NCI-H82 treated with DMSO at 0.1 percent for 48 hours (cell line): ENCODE measurements at regions not wholly inside any gene's neighbourhood (a gene's known extent, or its start where the extent isn't known, plus 50 kb on each side); places are given as distances from the start of the nearest gene placed in this dataset.

Experiments
- DNase-seq: peaks from one replicate; lab custom pipeline; 2025; ENCODE audit not compliant: unreplicated experiment; lab: John Stamatoyannopoulos, UW

GRCh38 chr1:115204513-115204912, 115.2 kb upstream of the TSPAN2 start:
- DNase-seq = no peak

GRCh38 chr1:115203287-115203686, 114.0 kb upstream of the TSPAN2 start:
- DNase-seq = no peak

GRCh38 chr1:115201598-115201997, 112.3 kb upstream of the TSPAN2 start:
- DNase-seq = no peak

- no peak for DNase-seq
Measured at GRCh38 chr1:115199416-115200132, 110.3 kb upstream of the TSPAN2 start.

- no peak for DNase-seq
Measured at GRCh38 chr1:115198938-115199337, 109.6 kb upstream of the TSPAN2 start.

GRCh38 chr1:115196296-115196695, 107.0 kb upstream of the TSPAN2 start:
- DNase-seq = no peak

- DNase-seq = no peak
Measured at GRCh38 chr1:115194506-115194905, 105.2 kb upstream of the TSPAN2 start.

GRCh38 chr1:115193046-115193828, 103.9 kb upstream of the TSPAN2 start:
- DNase-seq = peak; percentile 75

- DNase-seq = no peak
Measured at GRCh38 chr1:115192200-115192767, 103.0 kb upstream of the TSPAN2 start.

GRCh38 chr1:115191691-115192090, 102.4 kb upstream of the TSPAN2 start:
- DNase-seq = no peak

GRCh38 chr1:115190540-115191170, 101.4 kb upstream of the TSPAN2 start:
- DNase-seq = no peak

- DNase-seq = no peak
Measured at GRCh38 chr1:115189814-115190539, 100.7 kb upstream of the TSPAN2 start.

GRCh38 chr1:115188680-115189395, 99.5 kb upstream of the TSPAN2 start:
- DNase-seq = no peak

- no peak for DNase-seq
Measured at GRCh38 chr1:115186711-115187265, 97.5 kb upstream of the TSPAN2 start.

- no peak for DNase-seq
Measured at GRCh38 chr1:115185336-115185735, 96.0 kb upstream of the TSPAN2 start.

GRCh38 chr1:115184951-115185331, 95.6 kb upstream of the TSPAN2 start:
- DNase-seq = no peak

GRCh38 chr1:115184260-115184950, 95.1 kb upstream of the TSPAN2 start:
- no peak for DNase-seq

GRCh38 chr1:115183721-115184259, 94.5 kb upstream of the TSPAN2 start:
- no peak for DNase-seq

GRCh38 chr1:115183158-115183557, 93.9 kb upstream of the TSPAN2 start:
- DNase-seq = no peak
